Endothelial cell (in vitro differentiated cells): ENCODE measurements at regions not wholly inside any gene's neighbourhood (a gene's known extent, or its start where the extent isn't known, plus 50 kb on each side); places are given as distances from the start of the nearest gene placed in this dataset.
"Not testable (repeated sequence)": the region's sequence is repeated elsewhere in the genome, so short reads cannot be mapped to it uniquely, and the experiment has no call there.

Experiments used
- DNase-seq: peaks from one replicate; pipeline ENCODE4 v3.0.0; 2021; ENCODE audit warnings: low spot score
- H3K27ac Mint-ChIP-seq: one replicate; pipeline ENCODE4 v1.8.0; 2021; ENCODE audit warnings: mixed read lengths, inconsistent platforms; ENCODE audit not compliant: unreplicated experiment
- H3K27me3 Mint-ChIP-seq: one replicate; pipeline ENCODE4 v1.8.0; 2021; ENCODE audit warnings: mild to moderate bottlenecking, moderate library complexity, mixed read lengths, inconsistent platforms; ENCODE audit not compliant: unreplicated experiment
- H3K36me3 Mint-ChIP-seq: one replicate; pipeline ENCODE4 v1.8.0; 2021; ENCODE audit warnings: mild to moderate bottlenecking, low read depth, mixed read lengths, inconsistent platforms; ENCODE audit not compliant: unreplicated experiment
- H3K4me1 Mint-ChIP-seq: one replicate; pipeline ENCODE4 v1.8.0; 2021; ENCODE audit warnings: mild to moderate bottlenecking, mixed read lengths, inconsistent platforms; ENCODE audit not compliant: unreplicated experiment
- H3K4me3 Mint-ChIP-seq: one replicate; pipeline ENCODE4 v1.8.0; 2021; ENCODE audit warnings: mild to moderate bottlenecking, mixed read lengths, inconsistent platforms; ENCODE audit not compliant: unreplicated experiment
- H3K9me3 Mint-ChIP-seq: one replicate; pipeline ENCODE4 v1.8.0; 2021; ENCODE audit warnings: mixed read lengths, inconsistent platforms; ENCODE audit not compliant: unreplicated experiment

DNA sequence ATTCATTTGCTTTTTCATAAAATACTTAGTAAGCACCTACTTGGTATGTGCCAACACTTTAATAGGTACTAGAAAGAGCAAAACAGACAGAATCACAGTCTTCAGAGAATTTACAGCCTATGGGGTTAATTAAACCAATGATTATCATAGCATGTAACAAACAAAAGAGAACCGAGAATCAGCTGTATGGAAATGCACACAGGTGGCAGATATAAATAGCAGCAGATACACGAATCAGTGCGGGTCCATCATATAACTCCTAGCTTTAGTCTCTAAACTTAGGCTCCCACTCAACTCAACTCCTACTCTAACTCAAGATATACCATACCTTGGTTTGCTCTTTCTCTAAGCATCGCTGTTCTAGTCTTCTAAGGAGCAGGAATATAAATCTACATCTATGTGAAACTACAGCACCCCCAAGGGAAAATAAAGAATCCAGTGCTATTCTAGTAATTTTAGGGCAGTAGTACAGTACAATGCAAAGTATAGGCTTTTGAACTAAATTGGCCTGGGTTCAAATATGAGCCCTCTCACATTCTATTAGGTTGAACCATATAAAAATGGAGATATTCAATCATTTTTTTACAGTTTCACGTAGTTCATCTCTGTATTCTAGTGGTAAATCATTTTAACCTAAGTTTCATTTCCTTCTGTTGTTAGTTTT lies 108.5 kb upstream of the NBPF9 start:
- not testable (repeated sequence) for H3K4me3 Mint-ChIP-seq, H3K36me3 Mint-ChIP-seq, H3K27me3 Mint-ChIP-seq, DNase-seq, H3K9me3 Mint-ChIP-seq, H3K27ac Mint-ChIP-seq, H3K4me1 Mint-ChIP-seq

- H3K27me3 Mint-ChIP-seq, H3K36me3 Mint-ChIP-seq, H3K27ac Mint-ChIP-seq, H3K4me1 Mint-ChIP-seq, H3K9me3 Mint-ChIP-seq, H3K4me3 Mint-ChIP-seq, DNase-seq: not testable (repeated sequence)
Observed at GRCh38 chr1:149212946-149213345, 109.6 kb upstream of the NBPF9 start.

DNA sequence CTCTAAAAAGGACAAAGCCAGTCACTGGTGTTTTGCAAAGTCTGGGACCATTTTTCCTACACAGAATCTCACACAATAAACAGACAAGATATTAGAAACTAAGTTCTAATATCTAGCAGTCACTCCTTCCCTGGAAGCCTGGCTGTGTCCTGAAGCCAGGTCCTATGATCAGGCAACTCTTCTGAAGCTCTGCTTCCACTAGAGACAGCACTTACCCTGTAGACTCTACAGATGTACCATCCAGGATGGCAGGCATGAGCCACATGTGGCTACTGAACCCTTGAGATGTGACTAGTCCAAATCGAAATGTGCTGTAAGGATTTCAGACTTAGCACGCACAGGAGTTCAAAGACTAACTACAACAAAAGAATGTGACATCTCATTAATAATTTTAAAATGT lies 110.3 kb upstream of the NBPF9 start:
- H3K4me1 Mint-ChIP-seq, result not testable (repeated sequence)

DNA sequence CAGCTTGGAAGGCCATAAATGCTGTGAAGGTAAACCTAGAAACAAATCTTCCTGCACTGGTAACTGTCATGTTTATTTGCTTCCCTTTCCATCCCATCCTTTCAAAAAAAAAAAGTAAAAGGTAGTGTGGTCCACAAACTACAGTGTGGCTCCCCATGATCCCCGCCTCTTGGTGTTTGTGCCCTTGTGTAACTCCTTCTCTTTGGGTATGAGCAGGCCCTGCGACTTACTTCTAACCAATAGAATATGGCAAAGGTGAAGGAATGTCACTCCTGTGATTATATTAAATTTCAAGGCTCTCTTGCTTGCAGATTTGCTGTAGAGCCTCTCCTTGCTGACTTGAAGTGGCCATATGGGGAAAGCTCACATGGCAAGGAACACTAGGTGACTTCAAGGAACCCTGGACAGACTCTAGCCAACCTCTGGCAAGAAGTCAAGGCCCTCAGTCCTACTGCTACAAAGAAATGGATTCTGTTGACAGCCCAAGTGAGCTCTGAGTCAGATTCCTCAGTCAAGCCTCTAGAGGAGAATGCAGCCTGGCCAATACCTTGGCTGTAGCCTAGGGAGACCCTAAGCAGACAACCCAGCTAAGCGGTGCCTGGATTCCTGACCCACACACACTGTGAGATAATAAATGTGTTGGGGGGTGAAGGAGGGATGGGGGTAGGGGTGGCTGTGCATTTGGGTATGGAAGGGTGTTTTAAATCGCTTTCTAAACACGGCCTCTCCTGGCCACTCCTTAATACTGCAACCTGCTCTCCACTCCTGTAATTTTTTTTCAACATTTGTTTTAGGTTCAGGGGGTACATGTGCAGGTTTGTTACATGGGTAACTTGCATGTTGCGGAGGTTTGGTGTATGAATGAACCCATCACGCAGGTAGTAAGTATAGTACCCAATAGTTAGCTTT lies 115.0 kb upstream of the NBPF9 start:
- not testable (repeated sequence) for H3K4me1 Mint-ChIP-seq, H3K27ac Mint-ChIP-seq, DNase-seq, H3K27me3 Mint-ChIP-seq, H3K4me3 Mint-ChIP-seq, H3K36me3 Mint-ChIP-seq, H3K9me3 Mint-ChIP-seq

More for the DNA sequence above, 110.3 kb upstream of the NBPF9 start:
- H3K36me3 Mint-ChIP-seq, H3K27me3 Mint-ChIP-seq, H3K4me3 Mint-ChIP-seq, DNase-seq, H3K9me3 Mint-ChIP-seq, H3K27ac Mint-ChIP-seq: not testable (repeated sequence)

DNA sequence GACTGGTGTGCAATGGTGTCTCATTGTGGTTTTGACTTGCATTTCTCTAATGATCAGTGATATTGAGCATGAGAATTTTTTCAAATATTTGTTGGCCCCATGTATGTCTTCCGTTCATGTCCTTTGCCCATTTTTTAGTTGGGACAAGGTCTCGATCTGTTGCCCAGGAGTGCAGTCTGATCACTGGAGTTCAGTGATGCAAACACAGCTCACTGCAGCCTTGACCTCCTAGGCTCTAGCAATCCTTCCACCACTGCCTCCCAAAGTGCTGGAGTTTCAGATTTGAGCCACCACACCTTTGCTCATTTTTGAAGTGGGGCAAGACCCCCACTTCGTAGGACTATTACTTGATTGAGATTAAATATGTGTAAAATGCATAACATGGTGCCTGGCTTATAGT lies 116.2 kb upstream of the NBPF9 start:
- H3K36me3 Mint-ChIP-seq, DNase-seq, H3K27ac Mint-ChIP-seq, H3K9me3 Mint-ChIP-seq, H3K4me3 Mint-ChIP-seq, H3K27me3 Mint-ChIP-seq, H3K4me1 Mint-ChIP-seq: not testable (repeated sequence)

DNA sequence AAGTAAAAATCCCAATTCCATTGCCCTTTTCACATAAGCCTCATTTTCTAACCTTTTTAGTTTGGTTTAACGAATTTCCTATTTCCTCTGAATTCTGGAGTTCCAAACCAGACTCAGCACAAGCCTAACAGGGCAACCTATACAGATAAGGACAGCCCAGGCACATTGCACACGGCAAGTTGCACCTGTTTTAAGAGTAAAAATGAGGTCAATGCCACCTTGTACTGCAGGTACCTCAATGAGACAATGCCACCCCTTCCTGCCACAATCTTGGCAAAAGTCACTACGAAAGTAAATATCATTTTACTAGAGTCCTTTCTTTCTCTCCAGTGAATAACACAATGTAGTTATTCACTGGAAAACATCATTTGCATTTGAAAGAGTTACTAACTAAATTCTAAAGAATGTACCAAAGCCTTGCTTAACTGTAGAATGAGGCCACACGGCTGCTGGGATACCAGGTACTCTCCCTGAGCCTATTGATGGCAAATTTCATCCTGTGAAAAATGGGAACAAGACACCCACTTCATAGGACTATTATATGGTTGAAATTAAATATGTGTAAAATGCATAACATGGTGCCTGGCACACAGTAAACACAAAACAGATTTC lies 117.2 kb upstream of the NBPF9 start:
- H3K4me3 Mint-ChIP-seq, H3K4me1 Mint-ChIP-seq, H3K36me3 Mint-ChIP-seq, H3K27me3 Mint-ChIP-seq, H3K9me3 Mint-ChIP-seq, H3K27ac Mint-ChIP-seq, DNase-seq: not testable (repeated sequence)

DNA sequence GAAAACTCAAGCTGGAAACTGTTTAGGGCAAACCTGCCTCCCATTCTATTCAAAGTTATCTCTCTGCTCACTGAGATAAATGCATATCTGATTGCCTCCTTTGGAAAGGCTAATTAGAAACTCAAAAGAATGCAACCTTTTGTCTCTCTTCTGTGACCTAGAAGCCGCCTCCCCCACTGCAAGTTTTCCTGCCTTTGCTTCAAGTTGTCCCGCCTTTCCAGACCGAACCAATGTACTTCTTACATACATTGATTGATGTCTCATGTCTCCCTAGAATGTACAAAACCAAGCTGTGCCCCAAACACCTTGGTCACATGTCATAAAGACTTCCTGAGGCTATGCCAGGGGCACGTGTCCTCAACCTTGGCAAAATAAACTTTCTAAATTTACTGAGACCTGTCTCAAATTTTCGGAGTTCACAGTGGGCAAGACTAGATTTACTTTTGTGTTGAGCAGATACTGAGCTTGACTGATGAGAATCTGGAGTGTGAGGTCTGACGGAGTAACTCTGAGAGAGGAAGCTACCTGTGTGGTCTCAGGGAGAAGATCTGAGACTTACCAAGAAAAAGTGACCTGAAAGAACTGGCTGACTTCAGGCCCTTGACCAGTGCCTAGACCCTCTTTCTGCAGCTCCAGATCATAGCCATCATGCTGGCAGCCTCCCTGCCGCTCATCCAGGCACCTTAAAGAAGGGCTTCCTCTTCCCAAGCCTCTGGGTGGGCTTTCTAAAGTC lies 124.7 kb upstream of the NBPF9 start:
- H3K4me3 Mint-ChIP-seq, H3K36me3 Mint-ChIP-seq, DNase-seq, H3K9me3 Mint-ChIP-seq, H3K4me1 Mint-ChIP-seq, H3K27ac Mint-ChIP-seq, H3K27me3 Mint-ChIP-seq: not testable (repeated sequence)

DNA sequence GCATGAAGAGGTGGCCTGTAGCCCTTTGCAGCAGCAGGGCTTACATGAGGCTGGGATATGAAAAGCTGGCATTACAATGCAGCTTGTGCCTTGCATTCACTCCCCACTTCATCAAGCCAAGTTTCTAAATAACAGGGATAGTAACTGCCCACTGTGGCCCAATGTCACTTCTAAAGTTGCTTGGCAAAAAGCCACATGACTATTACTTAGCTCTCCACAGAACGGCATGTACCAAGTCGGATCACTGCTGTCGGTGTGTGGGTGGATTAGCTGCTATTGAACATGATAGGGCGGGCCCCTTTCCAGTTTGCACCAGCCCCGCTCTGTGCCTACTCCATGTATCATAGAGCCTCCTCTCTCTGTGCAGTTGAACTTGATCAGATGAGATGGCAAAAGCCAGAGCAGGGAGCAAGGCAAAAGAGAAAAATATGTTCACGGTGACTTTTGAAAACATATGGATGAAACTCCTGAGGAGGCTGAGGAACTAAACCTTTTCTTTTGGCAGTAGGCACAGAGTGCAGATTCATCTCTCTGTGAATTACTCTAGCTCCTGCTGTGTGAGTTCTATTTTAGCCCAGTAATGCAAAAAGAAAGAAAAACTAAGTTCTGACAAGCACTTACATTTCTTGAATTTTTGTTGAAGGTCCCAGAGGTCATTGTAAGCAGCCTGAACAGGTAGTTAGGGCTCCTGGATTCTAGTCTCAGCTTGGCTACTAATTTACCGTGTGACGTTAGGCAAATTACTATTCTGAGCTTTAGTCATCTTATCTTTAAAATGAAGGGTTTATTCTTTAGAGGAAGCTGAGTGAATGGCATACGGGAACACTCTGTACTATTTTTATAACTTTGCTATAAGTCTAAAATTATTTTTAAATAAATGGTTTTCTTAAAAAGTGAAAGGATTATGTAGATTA lies 125.6 kb upstream of the NBPF9 start:
- not testable (repeated sequence) for H3K36me3 Mint-ChIP-seq

DNA sequence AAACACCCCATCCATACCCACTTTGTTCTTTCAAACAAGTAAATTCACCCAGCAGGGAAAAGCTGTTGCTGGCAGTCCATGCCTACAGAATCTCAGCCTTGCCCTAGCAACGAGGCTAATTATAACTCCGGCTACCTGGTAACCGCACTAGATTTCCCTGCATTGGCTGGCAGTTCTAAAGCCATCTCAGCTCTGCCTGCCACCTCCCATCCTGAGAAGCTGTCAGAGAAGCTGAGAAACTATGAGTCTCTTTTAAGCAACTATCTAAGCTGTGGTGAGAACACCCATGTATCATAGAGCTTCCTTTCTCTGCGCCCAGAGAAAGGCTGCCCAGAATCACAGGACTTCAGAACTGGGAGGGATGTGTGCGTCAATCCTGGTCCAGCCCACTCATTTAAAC lies 126.5 kb upstream of the NBPF9 start:
- not testable (repeated sequence) for H3K9me3 Mint-ChIP-seq, DNase-seq, H3K36me3 Mint-ChIP-seq, H3K27ac Mint-ChIP-seq, H3K27me3 Mint-ChIP-seq, H3K4me3 Mint-ChIP-seq, H3K4me1 Mint-ChIP-seq

More for the DNA sequence above, 125.6 kb upstream of the NBPF9 start:
- not testable (repeated sequence) for H3K4me1 Mint-ChIP-seq, H3K4me3 Mint-ChIP-seq, H3K27ac Mint-ChIP-seq, H3K9me3 Mint-ChIP-seq, H3K27me3 Mint-ChIP-seq, DNase-seq

DNA sequence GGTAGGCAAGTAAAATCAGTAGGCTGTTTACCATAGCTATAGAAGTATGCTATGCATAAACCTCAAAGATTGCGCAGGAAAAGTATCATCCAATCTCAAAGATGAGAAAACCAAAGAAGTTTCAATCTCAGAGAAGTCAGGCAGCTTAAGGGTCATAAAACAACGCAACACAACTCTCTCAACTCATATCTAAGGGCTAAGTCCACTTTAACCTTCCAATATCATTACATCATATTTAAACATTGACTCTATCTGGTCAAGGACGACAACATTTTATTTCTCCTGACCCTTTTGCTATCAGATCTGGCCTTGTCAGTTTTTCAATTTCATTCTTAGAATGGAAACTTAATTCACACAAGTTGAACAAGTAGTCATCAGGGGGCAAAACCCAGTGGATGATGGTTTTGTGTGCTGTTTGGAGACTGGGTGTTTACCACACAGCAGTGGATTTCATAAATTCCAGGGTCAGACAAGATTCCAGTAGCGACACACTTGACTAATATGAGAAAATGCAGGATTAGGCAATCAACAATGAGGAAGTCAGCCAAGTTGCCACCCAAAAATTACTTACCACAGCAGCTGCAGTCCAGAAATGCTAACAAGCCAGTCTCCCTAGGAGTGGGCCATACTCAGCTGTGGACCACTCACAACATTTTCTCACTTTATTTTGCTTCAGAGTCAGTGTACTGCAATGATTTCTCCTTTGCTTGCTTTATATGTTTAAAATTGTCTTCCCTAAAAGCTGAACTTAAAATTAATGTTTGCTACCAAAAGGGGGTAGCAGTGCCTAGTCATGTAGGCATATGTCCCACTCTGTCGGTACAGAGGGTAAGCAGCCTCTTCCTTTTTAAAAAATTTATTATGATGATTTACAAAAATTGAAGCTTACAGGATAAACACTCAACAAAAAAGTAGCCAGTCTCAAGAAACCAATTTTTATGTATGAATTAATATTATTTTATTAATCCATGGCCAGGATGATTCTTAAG lies 131.9 kb upstream of the NBPF9 start:
- not testable (repeated sequence) for H3K4me3 Mint-ChIP-seq, H3K4me1 Mint-ChIP-seq, DNase-seq, H3K9me3 Mint-ChIP-seq, H3K27ac Mint-ChIP-seq, H3K36me3 Mint-ChIP-seq, H3K27me3 Mint-ChIP-seq
